ENCODE measurements at regions not wholly inside any gene's neighbourhood (a gene's known extent, or its start where the extent isn't known, plus 50 kb on each side); places are given as distances from the start of the nearest gene placed in this dataset.

DNA sequence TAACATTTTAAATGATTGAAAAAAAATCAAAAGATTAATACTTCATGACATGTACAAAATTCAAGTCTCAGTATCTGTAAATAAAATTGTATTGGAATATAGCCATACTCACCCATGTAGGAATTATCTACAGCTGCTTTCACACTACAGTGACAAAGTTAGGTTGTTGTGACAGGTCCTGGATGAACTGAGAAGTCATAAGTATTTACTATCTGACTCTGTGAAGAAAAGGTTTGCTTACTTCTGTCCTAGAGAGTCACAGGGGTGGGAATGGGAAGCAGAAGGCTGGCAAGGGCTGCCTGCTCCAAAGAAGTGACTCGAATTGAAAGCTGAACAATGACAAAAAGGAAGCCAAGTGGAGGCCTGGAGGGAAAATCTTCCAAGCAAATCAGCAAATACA is 155.2 kb downstream of the SLC30A10 start:
- DNase-seq (ENCODE audit: low read depth): no peak

DNA sequence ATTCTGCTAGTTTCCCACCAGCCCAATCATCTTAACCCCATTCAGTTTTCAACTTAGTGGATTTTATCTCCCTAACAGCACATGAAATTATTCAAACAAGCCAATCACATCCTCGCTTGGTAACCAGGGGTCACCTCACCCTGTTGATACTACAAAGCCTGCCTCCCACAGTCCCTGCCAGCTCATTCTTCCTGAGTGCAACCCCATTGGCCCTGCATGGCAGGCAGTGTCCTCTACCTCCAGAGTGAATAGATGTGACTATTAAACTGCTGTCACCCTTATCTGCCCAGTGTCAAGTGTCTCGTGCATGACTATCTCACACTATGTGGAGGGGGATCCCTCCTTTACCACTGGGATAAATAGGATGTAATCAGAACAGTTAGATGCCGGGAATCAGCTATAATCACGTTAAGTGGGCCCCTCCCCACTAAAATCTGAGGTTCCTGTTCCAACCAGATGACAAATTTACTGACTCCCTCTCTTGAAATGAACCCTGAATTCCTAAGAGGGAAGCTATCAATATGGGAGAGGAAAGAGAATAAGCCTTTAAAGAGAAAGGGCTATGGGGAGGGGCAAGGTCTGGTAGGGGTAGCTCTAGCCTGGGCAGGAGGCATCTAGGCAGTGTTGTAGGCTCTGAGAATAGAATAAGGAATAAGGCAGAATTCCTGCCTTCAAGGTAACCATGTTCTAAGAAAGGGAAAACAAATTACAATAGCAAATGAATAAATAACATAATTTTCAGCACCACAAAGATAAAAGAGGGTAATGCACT is 155.9 kb downstream of the SLC30A10 start:
- DNase-seq (ENCODE audit: low read depth): no peak

DNA sequence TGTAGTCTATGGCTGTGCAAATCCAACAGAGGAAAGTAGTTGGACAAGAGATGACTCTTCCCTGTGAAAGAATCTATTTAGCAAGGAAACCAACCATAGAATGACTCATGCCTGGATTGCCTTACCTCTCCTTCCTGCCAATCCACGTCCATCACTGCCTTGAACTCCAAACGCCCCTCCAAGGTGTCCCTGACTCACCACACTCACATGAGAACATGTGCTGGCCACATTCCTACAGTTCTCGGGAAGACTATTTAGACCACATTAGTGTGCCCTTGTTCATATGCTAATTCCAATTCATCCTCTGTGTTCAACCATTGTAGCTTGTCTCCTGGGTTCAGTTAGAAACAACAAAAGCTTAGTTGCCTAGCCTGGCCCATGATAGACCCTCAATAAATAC is 157.3 kb downstream of the SLC30A10 start:
- DNase-seq (ENCODE audit: low read depth): peak; percentile 73

DNA sequence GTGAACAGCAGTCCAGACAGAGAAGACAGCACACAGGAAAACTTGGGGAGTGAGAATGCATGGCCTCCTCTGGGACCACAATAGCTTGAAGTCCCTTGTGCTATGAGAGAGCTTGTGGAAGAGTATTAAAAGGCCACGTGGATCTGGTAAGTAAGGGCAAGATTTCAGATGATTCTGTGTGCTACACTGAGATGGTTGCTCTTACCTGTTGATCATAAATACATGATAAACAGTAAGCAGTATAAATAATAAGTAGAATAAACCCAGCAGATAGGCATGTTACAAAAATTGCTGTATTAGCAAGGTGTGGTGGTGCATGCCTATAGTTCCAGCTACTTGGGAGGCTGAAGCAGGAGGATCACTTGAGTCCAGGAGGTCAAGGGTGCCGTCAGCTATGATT is 150.4 kb upstream of the ZC3H11B start:
- DNase-seq (ENCODE audit: low read depth): no peak

DNA sequence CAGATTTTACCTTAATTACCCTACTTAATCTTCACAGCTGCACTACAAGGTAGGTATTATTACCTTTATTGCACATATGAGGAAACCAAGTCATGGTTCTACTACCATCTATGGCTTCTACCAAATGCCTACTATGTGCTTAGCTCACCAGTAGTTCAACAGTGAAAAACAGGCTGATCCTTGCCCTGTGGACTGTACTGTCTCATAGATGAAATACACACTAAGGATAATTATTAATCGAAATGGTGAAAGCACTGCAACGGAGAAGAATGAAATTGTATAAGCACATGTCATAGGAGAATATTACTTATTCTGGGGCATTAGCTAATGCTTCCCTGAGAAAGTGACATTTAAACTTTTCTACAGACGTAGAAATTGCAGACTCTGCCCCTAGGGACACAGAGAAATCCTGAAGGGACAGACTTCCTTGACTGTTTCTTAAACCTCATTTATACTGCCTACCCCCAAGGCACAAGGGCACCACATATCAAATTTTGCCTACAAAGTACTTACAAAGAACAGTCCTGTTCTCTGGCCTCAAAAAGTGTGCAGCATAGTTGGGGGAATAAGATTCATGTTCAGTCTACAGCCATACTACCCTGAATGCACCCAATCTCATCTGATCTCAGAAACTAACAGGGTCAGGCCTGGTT is 148.4 kb upstream of the ZC3H11B start:
- no peak for DNase-seq (ENCODE audit: low read depth)

DNA sequence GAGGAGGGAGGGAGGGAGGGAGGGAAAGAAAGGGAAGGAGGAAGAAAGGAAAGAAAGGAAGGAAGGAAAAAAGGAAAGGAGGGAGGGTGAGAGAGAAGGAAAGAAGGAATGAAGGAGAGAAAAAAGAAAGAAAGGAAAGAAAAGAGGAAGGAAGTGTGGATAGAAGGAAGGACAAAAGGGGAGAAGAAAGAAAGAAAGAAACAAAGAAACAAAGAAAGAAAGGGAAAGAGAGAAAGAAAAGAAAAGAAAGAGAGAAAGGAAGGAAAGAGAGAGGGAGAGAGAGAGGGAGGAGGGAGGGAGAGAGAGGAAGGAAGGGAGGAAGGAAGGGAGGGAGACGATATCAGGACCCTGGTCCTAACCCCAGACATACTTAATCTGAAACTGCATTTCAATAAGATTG is 146.2 kb upstream of the ZC3H11B start:
- DNase-seq (ENCODE audit: low read depth): no peak

DNA sequence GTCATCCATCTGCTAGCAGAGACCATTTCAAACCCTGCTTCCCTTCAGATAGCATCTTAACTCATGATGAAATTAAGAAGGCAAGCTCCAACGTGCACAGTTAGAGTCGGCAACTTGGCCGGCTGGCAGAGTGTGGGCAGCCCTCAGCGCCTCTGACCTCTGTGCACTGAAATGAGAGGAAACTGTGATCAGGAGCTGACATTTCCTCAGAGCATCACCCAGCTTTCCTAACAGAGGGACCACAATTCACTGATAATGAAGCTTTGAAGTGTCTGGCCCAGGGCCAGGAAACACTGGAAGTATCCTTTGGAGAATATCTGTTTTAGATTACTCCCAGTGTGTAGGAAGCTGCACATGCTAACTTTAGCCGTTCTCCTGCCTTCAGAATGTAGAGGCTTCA is 145.0 kb upstream of the ZC3H11B start:
- DNase-seq (ENCODE audit: low read depth): no peak

DNA sequence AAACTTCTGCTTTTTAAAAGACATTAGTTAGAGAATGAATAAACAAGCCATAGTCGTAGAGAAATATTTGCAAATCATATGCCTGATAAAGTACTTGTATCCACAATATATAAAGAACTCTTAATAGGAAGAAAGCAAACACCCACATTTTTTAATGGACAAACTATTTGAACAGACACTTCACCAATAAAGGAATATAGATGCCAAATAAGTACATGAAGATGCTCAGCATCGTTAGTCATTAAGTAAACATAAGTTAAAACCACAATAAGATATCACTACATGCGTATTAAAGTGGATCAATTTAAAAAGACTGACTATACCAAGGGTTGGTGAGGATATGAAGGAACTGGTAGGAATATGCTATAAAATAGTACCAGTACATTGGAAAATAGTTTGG is 142.3 kb upstream of the ZC3H11B start:
- DNase-seq (ENCODE audit: low read depth): no peak

DNA sequence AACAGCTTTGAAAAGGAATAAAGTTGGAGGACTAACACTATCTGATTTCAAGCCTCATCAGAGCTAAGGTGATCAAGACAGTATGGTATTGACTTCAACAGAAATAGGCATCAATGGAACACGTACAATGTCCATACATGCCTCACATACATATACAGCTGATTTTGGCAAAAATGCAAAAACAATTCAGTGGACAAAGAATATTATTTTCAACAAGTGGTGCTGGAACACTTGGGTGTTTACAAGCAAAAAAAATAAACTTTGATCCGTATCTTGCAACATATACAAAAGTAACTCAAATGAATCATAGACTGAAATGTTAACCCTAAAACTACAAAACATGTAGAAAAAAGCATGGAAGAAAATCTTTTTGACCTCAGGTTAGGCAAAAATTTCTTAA is 141.9 kb upstream of the ZC3H11B start:
- no peak for DNase-seq (ENCODE audit: low read depth)

DNA sequence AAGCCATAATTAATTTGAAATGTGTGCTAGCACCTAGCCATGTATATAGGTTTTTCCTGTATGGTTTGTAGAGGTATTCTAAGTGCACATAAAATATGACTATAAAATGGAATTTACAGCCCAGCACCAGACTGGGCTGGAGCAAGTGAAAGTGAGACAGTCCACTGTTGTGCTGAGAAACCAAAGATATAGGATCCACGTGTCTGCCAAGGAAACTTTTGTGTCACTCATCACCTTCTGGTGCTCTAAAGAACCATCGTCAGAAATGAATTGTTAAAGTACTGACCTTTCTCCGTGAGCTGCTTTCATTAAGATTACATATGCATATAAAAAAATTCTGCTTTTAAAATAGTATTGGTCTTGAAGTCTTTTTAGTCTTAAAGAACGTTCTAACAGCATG is 141.0 kb upstream of the ZC3H11B start:
- DNase-seq (ENCODE audit: low read depth): no peak

DNA sequence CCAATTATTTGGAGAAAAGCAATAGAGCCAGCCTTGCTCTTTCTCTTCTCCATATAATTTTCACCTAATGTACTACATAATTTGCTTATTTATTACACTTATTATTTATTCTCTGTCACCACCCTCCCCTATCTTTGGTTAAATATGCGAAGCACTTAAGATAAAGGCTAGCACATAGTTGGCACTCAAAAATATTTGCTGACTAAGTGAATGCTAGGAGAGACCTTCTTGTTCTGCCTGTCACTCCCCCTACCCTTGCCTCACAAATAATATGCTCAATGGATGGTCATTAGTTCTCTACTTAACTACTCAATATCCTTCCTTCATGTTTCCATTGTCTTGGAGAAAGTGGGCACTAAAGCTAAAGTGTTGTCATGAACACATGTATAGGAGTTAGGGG is 139.7 kb upstream of the ZC3H11B start:
- DNase-seq (ENCODE audit: low read depth): no peak

DNA sequence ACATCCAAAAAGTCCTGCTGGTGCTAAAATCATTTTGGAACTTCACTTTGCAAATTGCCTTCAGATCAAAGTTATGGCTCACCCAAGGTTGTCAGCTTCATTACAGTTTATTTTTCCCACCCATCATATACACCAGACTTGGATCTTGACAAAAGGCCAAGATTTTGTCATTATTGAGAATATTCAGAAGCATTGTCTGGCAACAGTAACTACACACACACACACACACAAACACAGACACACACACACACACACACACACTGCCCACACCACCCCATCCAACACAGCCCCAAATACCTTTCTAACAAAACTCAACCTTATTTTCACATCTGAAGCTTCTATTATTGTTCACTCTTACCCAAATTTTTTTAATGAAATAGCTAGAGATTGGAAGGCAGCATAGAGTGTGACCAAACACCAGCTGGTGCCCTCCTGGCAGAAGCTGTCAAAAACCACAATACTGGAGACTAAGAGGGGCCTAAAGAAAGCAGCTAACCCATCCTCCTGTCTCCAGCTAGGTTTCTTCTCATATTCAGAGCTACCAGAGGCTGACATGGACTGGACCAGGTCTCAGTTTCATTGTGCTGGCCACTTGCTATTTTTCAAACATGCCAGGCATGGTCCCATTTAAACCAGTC is 139.1 kb upstream of the ZC3H11B start:
- DNase-seq (ENCODE audit: low read depth): no peak

DNA sequence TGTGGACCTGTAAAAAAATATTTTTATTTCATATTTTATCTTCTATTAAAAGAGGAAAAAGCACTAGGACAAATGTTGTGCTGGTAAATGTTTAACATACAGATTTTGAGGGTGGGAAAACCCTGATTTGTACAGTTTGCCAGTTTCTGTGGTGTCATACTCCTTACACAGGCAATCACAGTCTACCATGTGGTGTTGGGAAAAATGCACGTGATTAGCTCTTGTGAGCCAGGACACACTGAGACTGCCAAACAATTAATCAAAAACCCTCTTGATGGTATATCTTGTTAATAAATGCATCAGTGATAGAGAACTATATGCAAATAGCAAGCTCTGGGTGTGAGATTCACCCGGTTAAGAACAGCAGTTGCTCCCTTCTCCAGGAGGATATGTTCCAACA is 136.5 kb upstream of the ZC3H11B start:
- DNase-seq (ENCODE audit: low read depth): no peak

DNA sequence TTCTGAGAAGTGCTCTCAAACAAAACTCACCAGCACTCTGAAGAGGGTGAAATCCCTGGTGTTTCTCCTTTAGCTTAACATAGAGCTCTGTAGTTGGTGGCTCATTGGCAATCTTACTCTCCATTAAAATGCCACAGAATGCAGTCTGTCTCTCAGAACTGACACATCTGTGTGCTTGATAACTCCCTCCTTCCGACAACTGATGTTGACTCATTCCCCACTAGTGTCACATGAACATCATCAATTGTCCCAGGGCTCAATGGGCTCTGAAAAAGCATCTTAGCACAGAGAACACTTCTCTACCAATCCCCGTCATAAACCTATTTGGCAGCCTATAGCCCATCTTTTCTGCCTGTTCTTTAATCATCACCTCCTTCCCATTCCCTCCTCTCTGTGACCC is 133.2 kb upstream of the ZC3H11B start:
- no peak for DNase-seq (ENCODE audit: low read depth)

DNA sequence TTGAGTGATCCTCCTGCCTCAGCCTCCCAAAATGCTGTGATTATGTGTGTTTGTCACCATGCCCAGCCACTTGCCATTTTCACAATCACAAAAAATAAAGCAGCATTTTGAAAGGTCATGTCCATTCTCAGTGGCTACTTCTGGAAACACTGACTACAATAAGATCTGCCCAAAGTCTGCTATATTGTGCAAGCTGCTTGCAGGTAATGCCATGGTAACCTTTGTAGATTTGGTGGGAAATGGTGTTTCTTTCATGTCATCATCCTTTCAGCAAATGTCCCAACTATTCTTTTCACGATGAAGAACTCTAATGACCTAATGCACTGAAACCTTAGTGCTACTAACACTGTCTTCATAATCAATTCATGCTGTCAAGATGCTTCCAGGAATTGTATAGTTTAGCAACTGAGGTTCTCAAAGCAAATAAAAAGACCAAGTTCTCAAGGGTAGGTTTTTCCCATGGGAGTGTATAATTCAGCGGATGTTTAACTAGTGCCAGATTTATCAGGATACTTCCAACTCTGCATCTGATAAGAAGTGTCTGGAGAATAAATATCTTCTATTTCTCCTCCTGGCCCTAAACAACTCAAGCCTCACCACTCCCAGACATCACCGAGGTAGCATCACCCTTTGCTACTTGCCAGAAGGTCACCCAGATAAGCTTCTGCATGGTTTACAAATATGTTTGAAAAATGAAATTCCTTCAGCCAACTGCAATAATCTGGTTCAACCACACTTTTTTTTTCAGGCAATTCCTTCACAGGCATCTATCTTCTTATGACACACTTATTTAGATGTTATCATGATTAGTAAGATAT is 132.0 kb upstream of the ZC3H11B start:
- no peak for DNase-seq (ENCODE audit: low read depth)

DNA sequence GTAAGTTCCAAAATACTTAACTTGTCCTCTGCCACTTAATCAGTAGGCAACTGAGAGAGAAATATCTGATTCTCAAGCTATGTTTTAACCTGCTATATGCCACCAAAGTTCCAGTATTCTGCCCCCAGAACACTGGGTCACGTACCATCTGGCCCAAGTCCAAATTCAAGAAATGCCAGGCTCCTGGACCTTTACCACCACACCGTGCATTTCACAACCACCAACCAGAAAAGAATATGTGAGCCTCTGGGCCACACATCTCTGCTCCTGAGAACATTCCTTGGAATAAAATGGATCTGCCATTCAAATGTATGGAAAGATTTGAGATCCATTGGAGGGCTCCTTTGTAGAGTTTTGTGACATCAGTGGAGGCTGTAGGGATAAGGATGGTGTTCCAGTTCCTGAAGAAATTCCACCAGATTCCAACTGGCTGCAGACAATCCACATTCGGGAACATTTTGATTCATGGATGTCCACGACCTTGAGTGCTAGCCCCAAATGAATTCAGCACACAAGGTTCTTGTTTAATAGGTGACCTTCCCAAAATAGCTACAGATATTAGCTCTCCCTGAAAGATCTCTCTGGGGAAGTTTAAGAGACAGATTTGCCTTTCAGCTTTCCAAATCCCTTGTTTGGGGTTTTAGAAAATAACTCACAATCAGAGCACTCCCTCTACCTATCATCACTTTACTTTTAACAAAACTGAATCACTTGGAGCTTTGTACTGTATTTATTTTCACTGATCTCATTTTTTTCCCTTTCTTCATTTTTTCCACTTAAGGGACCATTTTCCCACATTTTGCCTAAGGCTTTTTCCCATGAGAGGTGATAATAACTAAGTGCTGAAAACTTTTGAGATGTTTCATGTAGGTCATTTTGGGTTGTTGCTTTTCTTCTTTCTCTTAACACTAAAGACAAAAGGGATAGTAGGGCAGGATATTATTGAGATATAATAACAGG is 128.4 kb upstream of the ZC3H11B start:
- DNase-seq (ENCODE audit: low read depth): no peak

DNA sequence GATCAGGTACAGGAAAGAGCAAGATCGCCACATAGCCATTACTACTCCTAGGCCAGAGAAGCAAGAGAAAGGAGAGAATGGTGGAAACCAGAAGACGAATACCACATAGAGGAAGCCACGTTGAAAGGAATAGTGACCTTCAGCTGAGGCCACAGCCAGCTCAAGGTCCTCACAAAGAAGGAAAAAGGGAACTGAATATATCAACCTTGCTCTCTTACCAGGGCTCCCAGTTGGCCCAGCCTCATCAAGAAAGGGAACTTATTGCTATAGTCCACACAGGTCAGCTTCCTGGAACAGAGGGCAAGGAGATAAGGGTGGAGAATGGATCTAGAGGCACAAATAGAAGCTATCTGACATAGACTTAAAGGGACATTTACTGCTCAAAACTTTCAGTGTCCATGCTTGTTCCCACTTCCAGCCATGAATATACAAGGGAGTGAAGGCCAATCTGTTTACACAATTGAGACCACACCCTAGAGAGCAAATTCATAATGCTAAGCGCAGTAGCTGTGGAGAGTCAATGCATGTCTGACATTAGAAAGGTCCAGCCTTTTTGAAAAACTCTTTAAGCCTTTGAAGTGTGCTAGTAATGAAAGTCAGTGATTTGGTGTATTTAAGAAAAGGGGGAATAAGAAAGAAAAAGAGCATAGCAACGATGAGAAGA is 120.7 kb upstream of the ZC3H11B start:
- no peak for DNase-seq (ENCODE audit: low read depth)

DNA sequence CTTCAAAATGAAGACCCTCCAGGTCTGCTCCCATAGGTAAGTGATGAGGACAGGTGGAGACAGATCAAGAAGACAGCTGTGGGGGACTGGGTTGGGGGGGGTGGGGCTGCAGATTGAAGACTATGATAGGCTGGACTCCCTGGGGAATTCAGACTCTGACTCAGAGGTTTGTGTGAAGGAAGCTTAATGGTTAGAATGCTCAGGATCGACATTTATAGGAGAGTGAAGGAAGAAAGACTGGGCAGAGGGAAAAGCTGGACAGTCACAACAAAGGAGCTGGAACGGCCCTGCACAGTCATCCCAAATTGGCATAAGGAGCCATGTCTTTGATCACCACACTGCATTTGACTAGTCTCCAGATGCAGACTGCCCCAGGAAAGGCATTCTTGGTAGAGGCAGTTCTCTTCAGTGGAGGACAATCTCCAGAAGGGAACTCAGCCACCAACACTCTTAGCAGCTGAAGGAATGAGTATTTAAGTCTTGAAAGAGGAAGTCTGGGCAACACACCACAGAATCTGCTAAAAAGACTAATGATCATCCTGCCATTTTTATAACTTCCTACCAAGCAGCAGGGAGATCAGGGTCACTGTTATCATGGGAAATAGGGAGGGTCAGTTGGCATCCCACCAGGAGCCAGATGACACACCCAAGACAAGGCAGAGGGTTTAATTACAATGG is 120.0 kb upstream of the ZC3H11B start:
- DNase-seq (ENCODE audit: low read depth): no peak

DNA sequence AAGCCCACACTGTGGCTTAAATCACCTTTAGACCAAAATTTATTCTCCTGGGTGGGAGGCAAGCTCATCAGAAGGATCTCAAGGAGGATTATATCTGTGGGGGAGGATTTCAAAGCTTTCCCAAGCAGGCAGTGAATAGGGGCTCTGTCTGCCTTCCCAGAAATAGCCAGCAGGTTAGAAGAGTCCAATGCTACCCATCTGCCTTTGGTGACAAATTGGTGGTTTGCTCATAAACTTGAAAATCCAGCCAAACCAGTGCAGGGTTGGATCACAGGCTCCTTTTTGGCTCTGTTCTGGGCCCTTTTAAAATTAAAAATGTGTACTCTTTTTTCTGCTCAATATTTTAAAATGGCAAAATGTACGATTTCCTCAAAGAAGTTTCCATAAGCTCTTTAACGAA is 118.9 kb upstream of the ZC3H11B start:
- no peak for DNase-seq (ENCODE audit: low read depth)

Data from fibroblast of the conjunctiva (primary cell).